Large intestine (tissue), 3 donors: ENCODE measurements at regions not wholly inside any gene's neighbourhood (a gene's known extent, or its start where the extent isn't known, plus 50 kb on each side); places are given as distances from the start of the nearest gene placed in this dataset.
"Not testable (repeated sequence)": the region's sequence is repeated elsewhere in the genome, so short reads cannot be mapped to it uniquely, and the experiment has no call there.

Experiments
- DNase-seq, 2 donors: peaks; one replicate each; pipeline versions ENCODE4 v3.0.0 to v3.0.0-alpha.2; 2013
- H3K27ac ChIP-seq: one replicate; pipeline ENCODE4 v1.5.1; 2013; ENCODE audit warnings: low read length
- H3K27me3 ChIP-seq: 2 replicates; pipeline ENCODE4 v1.6.1; 2013; ENCODE audit warnings: low read length; ENCODE audit not compliant: control insufficient read depth, insufficient read depth
- H3K36me3 ChIP-seq: 2 replicates; pipeline ENCODE4 v1.6.1; 2013; ENCODE audit warnings: low read length; ENCODE audit not compliant: control insufficient read depth, insufficient read depth
- H3K4me1 ChIP-seq: one replicate; pipeline ENCODE4 v1.6.1; 2013; ENCODE audit warnings: low read length; ENCODE audit not compliant: control insufficient read depth, insufficient read depth
- H3K4me3 ChIP-seq: one replicate; pipeline ENCODE4 v1.5.1; 2013; ENCODE audit warnings: low read length
- H3K9me3 ChIP-seq: one replicate; pipeline ENCODE4 v1.6.1; 2013; ENCODE audit warnings: mild to moderate bottlenecking, low read depth, low read length, moderate library complexity; ENCODE audit not compliant: control insufficient read depth
- WGBS: methylation state at CpG from one replicate; pipeline ENCODE4 v1.1.5; 2013; ENCODE audit warnings: low lambda C conversion rate; ENCODE audit not compliant: insufficient coverage; 5-methylcytosine and 5-hydroxymethylcytosine counted together

- DNase-seq: no peak
- H3K36me3 ChIP-seq: no peaks in the 10 kb centered on the region
- no peak overlapping the region for H3K4me3 ChIP-seq
- no peaks in the 10 kb centered on the region for H3K4me1 ChIP-seq
- H3K27me3 ChIP-seq: no peaks in the 10 kb centered on the region
- H3K9me3 ChIP-seq: peaks cover 2% of the 10 kb centered on the region
- H3K27ac ChIP-seq: no peak overlapping the region
- 100% methylated on average over 1 of the region's 9 CpGs for WGBS
Observed at GRCh38 chr5:105639068-105639467, 2031.7 kb downstream of the EFNA5 start.

GRCh38 chr5:105638437-105638836 is 2032.3 kb downstream of the EFNA5 start:
- DNase-seq: no peak
- Histone ChIP-seq H3K9me3 (peaks cover 2% of the 10 kb centered on the region), H3K27ac (no peak overlapping the region), H3K36me3 (no peaks in the 10 kb centered on the region), H3K4me3 (no peak overlapping the region), H3K4me1 (no peaks in the 10 kb centered on the region), H3K27me3 (no peaks in the 10 kb centered on the region)
- WGBS: no CpG with 5 or more reads among the region's 2 CpGs

- Histone ChIP-seq H3K36me3 (no peaks in the 10 kb centered on the region), H3K4me1 (no peaks in the 10 kb centered on the region), H3K9me3 (no peaks in the 10 kb centered on the region), H3K27me3 (no peaks in the 10 kb centered on the region), H3K27ac (no peak overlapping the region), H3K4me3 (no peak overlapping the region)
- DNase-seq: no peak
- 80% methylated on average over 1 of the region's 2 CpGs for WGBS
Observed at GRCh38 chr5:105632043-105632442, 2038.7 kb downstream of the EFNA5 start.

GRCh38 chr5:105630803-105631202 is 2039.9 kb downstream of the EFNA5 start:
- Histone ChIP-seq H3K4me3 (no peak overlapping the region), H3K27me3 (no peaks in the 10 kb centered on the region), H3K9me3 (no peaks in the 10 kb centered on the region), H3K36me3 (no peaks in the 10 kb centered on the region), H3K4me1 (no peaks in the 10 kb centered on the region), H3K27ac (no peak overlapping the region)
- no peak for DNase-seq
- WGBS: no CpG with 5 or more reads among the region's 3 CpGs

- WGBS: no CpG with 5 or more reads among the region's 3 CpGs
- H3K36me3 ChIP-seq: no peaks in the 10 kb centered on the region
- no peak overlapping the region for H3K27ac ChIP-seq
- DNase-seq: no peak
- H3K27me3 ChIP-seq: no peaks in the 10 kb centered on the region
- no peak overlapping the region for H3K4me3 ChIP-seq
- no peaks in the 10 kb centered on the region for H3K4me1 ChIP-seq
- no peaks in the 10 kb centered on the region for H3K9me3 ChIP-seq
Observed at GRCh38 chr5:105619725-105620124, 2051.0 kb downstream of the EFNA5 start.

- WGBS: no CpG with 5 or more reads among the region's 2 CpGs
- Histone ChIP-seq H3K36me3 (no peaks in the 10 kb centered on the region), H3K27me3 (no peaks in the 10 kb centered on the region), H3K4me3 (no peak overlapping the region), H3K4me1 (no peaks in the 10 kb centered on the region), H3K9me3 (no peaks in the 10 kb centered on the region), H3K27ac (no peak overlapping the region)
- DNase-seq: no peak
Observed at GRCh38 chr5:105617436-105618215, 2053.1 kb downstream of the EFNA5 start.

- Histone ChIP-seq H3K4me3 (no peak overlapping the region), H3K36me3 (no peaks in the 10 kb centered on the region), H3K4me1 (no peaks in the 10 kb centered on the region), H3K27ac (no peak overlapping the region), H3K9me3 (no peaks in the 10 kb centered on the region), H3K27me3 (no peaks in the 10 kb centered on the region)
- DNase-seq: no peak
- WGBS: 0% methylated on average over 1 of the region's 2 CpGs
Observed at GRCh38 chr5:105616599-105616998, 2054.0 kb upstream of the NUDT12 start.

GRCh38 chr5:105602406-105602805 is 2039.8 kb upstream of the NUDT12 start:
- H3K27ac ChIP-seq, H3K36me3 ChIP-seq, DNase-seq, H3K4me1 ChIP-seq, H3K27me3 ChIP-seq, H3K4me3 ChIP-seq, H3K9me3 ChIP-seq: not testable (repeated sequence)

- no peak for DNase-seq
- H3K27me3 ChIP-seq: no peaks in the 10 kb centered on the region
- no peak overlapping the region for H3K27ac ChIP-seq
- H3K36me3 ChIP-seq: no peaks in the 10 kb centered on the region
- H3K4me3 ChIP-seq: no peak overlapping the region
- H3K4me1 ChIP-seq: no peaks in the 10 kb centered on the region
- no CpG with 5 or more reads among the region's 6 CpGs for WGBS
- H3K9me3 ChIP-seq: no peaks in the 10 kb centered on the region
Observed at GRCh38 chr5:105593011-105593760, 2030.6 kb upstream of the NUDT12 start.

GRCh38 chr5:105587963-105588662 is 2025.5 kb upstream of the NUDT12 start:
- peak in 1 of 2 donors; percentile 3 for DNase-seq
- Histone ChIP-seq H3K4me1 (no peaks in the 10 kb centered on the region), H3K4me3 (no peak overlapping the region), H3K27me3 (no peaks in the 10 kb centered on the region), H3K27ac (no peak overlapping the region), H3K36me3 (no peaks in the 10 kb centered on the region), H3K9me3 (no peaks in the 10 kb centered on the region)
- 90% methylated on average over 4 of the region's 6 CpGs for WGBS
